ENCODE measurements at regions not wholly inside any gene's neighbourhood (a gene's known extent, or its start where the extent isn't known, plus 50 kb on each side); places are given as distances from the start of the nearest gene placed in this dataset.

GRCh38 chr7:125119559-125120115 lies 190.0 kb upstream of the POT1 start:
- TF ChIP-seq, protein P1, sequence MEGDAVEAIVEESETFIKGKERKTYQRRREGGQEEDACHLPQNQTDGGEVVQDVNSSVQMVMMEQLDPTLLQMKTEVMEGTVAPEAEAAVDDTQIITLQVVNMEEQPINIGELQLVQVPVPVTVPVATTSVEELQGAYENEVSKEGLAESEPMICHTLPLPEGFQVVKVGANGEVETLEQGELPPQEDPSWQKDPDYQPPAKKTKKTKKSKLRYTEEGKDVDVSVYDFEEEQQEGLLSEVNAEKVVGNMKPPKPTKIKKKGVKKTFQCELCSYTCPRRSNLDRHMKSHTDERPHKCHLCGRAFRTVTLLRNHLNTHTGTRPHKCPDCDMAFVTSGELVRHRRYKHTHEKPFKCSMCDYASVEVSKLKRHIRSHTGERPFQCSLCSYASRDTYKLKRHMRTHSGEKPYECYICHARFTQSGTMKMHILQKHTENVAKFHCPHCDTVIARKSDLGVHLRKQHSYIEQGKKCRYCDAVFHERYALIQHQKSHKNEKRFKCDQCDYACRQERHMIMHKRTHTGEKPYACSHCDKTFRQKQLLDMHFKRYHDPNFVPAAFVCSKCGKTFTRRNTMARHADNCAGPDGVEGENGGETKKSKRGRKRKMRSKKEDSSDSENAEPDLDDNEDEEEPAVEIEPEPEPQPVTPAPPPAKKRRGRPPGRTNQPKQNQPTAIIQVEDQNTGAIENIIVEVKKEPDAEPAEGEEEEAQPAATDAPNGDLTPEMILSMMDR (IDR thresholded peaks at IDR 0.05), result no peak
- no peak for TF ChIP-seq POLR2A (IDR thresholded peaks at IDR 0.05)
